ENCODE measurements at regions not wholly inside any gene's neighbourhood (a gene's known extent, or its start where the extent isn't known, plus 50 kb on each side); places are given as distances from the start of the nearest gene placed in this dataset.

GRCh38 chr2:63665091-63665490 lies 76.3 kb downstream of the MDH1 start:
- TF ChIP-seq CTCF (IDR thresholded peaks at IDR 0.05), result no peak
- TF ChIP-seq POLR2A (IDR thresholded peaks at IDR 0.05), result no peak
